Body of pancreas (tissue), 4 donors: ENCODE measurements at regions not wholly inside any gene's neighbourhood (a gene's known extent, or its start where the extent isn't known, plus 50 kb on each side); places are given as distances from the start of the nearest gene placed in this dataset.
A peak's percentile ranks its signal among the peaks of the same experiment; 100 is the strongest.

Source experiments
- ATAC-seq: fragments of 150-250 bp; one replicate; pipeline ENCODE4 v1.9.1; 2016
- DNase-seq, 4 donors: peaks; one replicate each; pipeline ENCODE4 v3.0.0-alpha.2; 2019
- H3K27ac ChIP-seq, 4 donors: fragments of 200-600 bp; sonication (generic); 1 replicate in 3 of 4; 2 replicates in 1 of 4; pipeline versions ENCODE4 v1.5.1 to v1.6.1; 2016 to 2019; ENCODE audit warnings: mild to moderate bottlenecking in 1 of 4, mixed read lengths in 1 of 4, moderate library complexity in 1 of 4
- H3K27me3 ChIP-seq, 2 donors: fragments of 200-600 bp; sonication (generic); one replicate each; pipeline ENCODE4 v1.6.0; 2016; ENCODE audit warnings: mild to moderate bottlenecking in 1 of 2
- H3K36me3 ChIP-seq, 2 donors: fragments of 200-600 bp; sonication (generic); replicated peaks in 1 of 2; 2 replicates each; pipeline ENCODE4 v1.5.1; 2016; ENCODE audit warnings: low read depth in 2 of 2; ENCODE audit not compliant: insufficient read depth in 1 of 2
- H3K4me1 ChIP-seq: fragments of 200-600 bp; sonication (generic); one replicate; pipeline ENCODE4 v1.6.0; 2016
- H3K4me3 ChIP-seq, 2 donors: fragments of 200-600 bp; sonication (generic); 1 replicate in 1 of 2; 2 replicates in 1 of 2; pipeline ENCODE4 v1.5.1; 2016 to 2019
- H3K9me3 ChIP-seq, 3 donors: fragments of 200-600 bp; sonication (generic); 1 replicate in 2 of 3; 2 replicates in 1 of 3; pipeline ENCODE4 v1.5.1; 2016
- CTCF ChIP-seq, 7 experiments: fragments of 450-650 bp in 4 of 7; fragments of 200-600 bp in 3 of 7; sonication (generic) in 3 of 7; IDR thresholded peaks; one replicate each; pipeline ENCODE4 v1.5.1; 2016 to 2019; ENCODE audit warnings: antibody characterized with exemption in 7 of 7
- POLR2A ChIP-seq, 3 donors: fragments of 450-650 bp; IDR thresholded peaks; one replicate each; pipeline ENCODE4 v1.6.1; 2016; ENCODE audit warnings: antibody characterized with exemption in 3 of 3, mild to moderate bottlenecking in 2 of 3
- WGBS, 2 donors: methylation state at CpG; one replicate each; pipeline ENCODE4 v1.1.5; 2017; 5-methylcytosine and 5-hydroxymethylcytosine counted together
- intact Hi-C: fragments of 100-400 bp; cut with DNase I; formaldehyde crosslinking; loops from one replicate; pipeline ENCODE4 v1.15.1; 2023

GRCh38 chr4:177119021-177119471, 190.6 kb upstream of the NEIL3 start:
- Histone ChIP-seq H3K4me1 (no peaks in the 10 kb centered on the region), H3K36me3 (no peaks in the 10 kb centered on the region), H3K27me3 (no peaks in the 10 kb centered on the region), H3K27ac (no peak overlapping the region), H3K4me3 (no peak overlapping the region), H3K9me3 (no peaks in the 10 kb centered on the region)
- intact Hi-C loops, result no loop called here
- ATAC-seq (no peak), DNase-seq (no peak)
- WGBS, 2 donors, result 16% methylated on average over 1 of the region's 1 CpG
- TF ChIP-seq POLR2A (IDR thresholded peaks at IDR 0.05), result no peak
- no peak for TF ChIP-seq CTCF (IDR thresholded peaks at IDR 0.05)

GRCh38 chr4:177119691-177120090, 190.0 kb upstream of the NEIL3 start:
- 45 to 48% methylated on average over 3 of the region's 3 CpGs for WGBS, 2 donors
- no peak overlapping the region for H3K4me3 ChIP-seq

GRCh38 chr4:177123811-177124210, 185.9 kb upstream of the NEIL3 start:
- ATAC-seq (no peak), DNase-seq (no peak)
- Histone ChIP-seq H3K4me1 (no peaks in the 10 kb centered on the region), H3K4me3 (no peak overlapping the region), H3K27ac (no peak overlapping the region), H3K27me3 (no peaks in the 10 kb centered on the region), H3K9me3 (no peaks in the 10 kb centered on the region), H3K36me3 (no peaks in the 10 kb centered on the region)
- TF ChIP-seq CTCF (IDR thresholded peaks at IDR 0.05) (no peak), POLR2A (IDR thresholded peaks at IDR 0.05) (no peak)
- 43% methylated on average over 2 of the region's 2 CpGs for WGBS, 2 donors
- intact Hi-C loops, result no loop called here

More at GRCh38 chr4:177119691-177120090, 190.0 kb upstream of the NEIL3 start:
- H3K27ac ChIP-seq, result no peak overlapping the region
- H3K9me3 ChIP-seq, result no peaks in the 10 kb centered on the region
- DNase-seq (no peak), ATAC-seq (peak; percentile 18)
- H3K27me3 ChIP-seq, result no peaks in the 10 kb centered on the region
- no peak for TF ChIP-seq CTCF (IDR thresholded peaks at IDR 0.05)
- no peaks in the 10 kb centered on the region for H3K36me3 ChIP-seq
- no peaks in the 10 kb centered on the region for H3K4me1 ChIP-seq
- intact Hi-C loops, result no loop called here

GRCh38 chr4:177124349-177125064, 185.2 kb upstream of the NEIL3 start:
- Histone ChIP-seq H3K27ac (no peak overlapping the region), H3K4me1 (no peaks in the 10 kb centered on the region), H3K27me3 (no peaks in the 10 kb centered on the region), H3K36me3 (no peaks in the 10 kb centered on the region), H3K9me3 (no peaks in the 10 kb centered on the region), H3K4me3 (no peak overlapping the region)
- DNase-seq (no peak), ATAC-seq (no peak)
- intact Hi-C loops, result no loop called here
- WGBS, 2 donors, result 66 to 67% methylated on average over 7 of the region's 7 CpGs
- no peak for TF ChIP-seq CTCF (IDR thresholded peaks at IDR 0.05)
- TF ChIP-seq POLR2A (IDR thresholded peaks at IDR 0.05), result no peak

GRCh38 chr4:177125656-177126055, 184.0 kb upstream of the NEIL3 start:
- Histone ChIP-seq H3K4me3 (no peak overlapping the region), H3K4me1 (no peaks in the 10 kb centered on the region), H3K27ac (no peak overlapping the region), H3K9me3 (peaks cover 0 to 9% (median 0%) of the 10 kb centered on the region in 3 donors), H3K27me3 (no peaks in the 10 kb centered on the region), H3K36me3 (no peaks in the 10 kb centered on the region)
- intact Hi-C loops, result no loop called here
- 60 to 63% methylated on average over 3 of the region's 3 CpGs for WGBS, 2 donors
- ATAC-seq (no peak), DNase-seq (no peak)
- TF ChIP-seq CTCF (IDR thresholded peaks at IDR 0.05) (no peak), POLR2A (IDR thresholded peaks at IDR 0.05) (no peak)
